ENCODE measurements at regions not wholly inside any gene's neighbourhood (a gene's known extent, or its start where the extent isn't known, plus 50 kb on each side); places are given as distances from the start of the nearest gene placed in this dataset.

- H3K4me3 ChIP-seq, result no peak overlapping the region
- H2AFZ ChIP-seq (replicated peaks), result no peak overlapping the region
- no peaks in the 10 kb centered on the region for H3K36me3 ChIP-seq
- H3K9me3 ChIP-seq (ENCODE audit: low read depth), result no peaks in the 10 kb centered on the region
- no peak overlapping the region for H3K27ac ChIP-seq
- no peaks in the 10 kb centered on the region for H3K27me3 ChIP-seq
- no peaks in the 10 kb centered on the region for H3K79me2 ChIP-seq (ENCODE audit: low read depth)
- peaks cover 3% of the 10 kb centered on the region for H3K27me3 Mint-ChIP-seq (ENCODE audit: insufficient read depth, low read depth)
- no peak overlapping the region for H3K27ac Mint-ChIP-seq
- H3K9me3 Mint-ChIP-seq, result no peaks in the 10 kb centered on the region
- H3K4me1 ChIP-seq, result peaks cover 7% of the 10 kb centered on the region
- no peaks in the 10 kb centered on the region for H3F3A ChIP-seq (ENCODE audit: low read depth)
- H3K36me3 Mint-ChIP-seq, result no peaks in the 10 kb centered on the region
- DNase-seq (ENCODE audit: low spot score), result no peak
- H4K20me1 ChIP-seq (ENCODE audit: low read depth), result no peaks in the 10 kb centered on the region
- H3K9ac ChIP-seq, result no peak overlapping the region
- no peak overlapping the region for H3K4me3 Mint-ChIP-seq
- TF ChIP-seq EZH2 (IDR thresholded peaks at IDR 0.05), result no peak
- TF ChIP-seq EZH2phosphoT487 (IDR thresholded peaks at IDR 0.05), result no peak
- no peak for TF ChIP-seq CTCF (IDR thresholded peaks at IDR 0.05)
- no peak overlapping the region for H3K4me2 ChIP-seq
- peaks cover 10% of the 10 kb centered on the region for H3K4me1 Mint-ChIP-seq
These were observed 65.2 kb upstream of the RALGPS2 start for GRCh38 chr1:178659789-178660208.

GRCh38 chr1:178660461-178660860 lies 64.6 kb upstream of the RALGPS2 start:
- H3K36me3 ChIP-seq, result no peaks in the 10 kb centered on the region
- no peak overlapping the region for H2AFZ ChIP-seq (replicated peaks)
- no peaks in the 10 kb centered on the region for H3K36me3 Mint-ChIP-seq
- peaks cover 10% of the 10 kb centered on the region for H3K4me1 Mint-ChIP-seq
- H3K4me2 ChIP-seq, result no peak overlapping the region
- no peak for DNase-seq (ENCODE audit: low spot score)
- H3K27me3 ChIP-seq, result no peaks in the 10 kb centered on the region
- H3K9me3 ChIP-seq (ENCODE audit: low read depth), result no peaks in the 10 kb centered on the region
- H3K4me3 ChIP-seq, result no peak overlapping the region
- H3K9me3 Mint-ChIP-seq, result no peaks in the 10 kb centered on the region
- no peak overlapping the region for H3K9ac ChIP-seq
- TF ChIP-seq EZH2phosphoT487 (IDR thresholded peaks at IDR 0.05), result no peak
- no peak for TF ChIP-seq EZH2 (IDR thresholded peaks at IDR 0.05)
- TF ChIP-seq CTCF (IDR thresholded peaks at IDR 0.05), result no peak
- no peak overlapping the region for H3K27ac ChIP-seq
- H3K4me1 ChIP-seq, result peaks cover 7% of the 10 kb centered on the region
- H3K27ac Mint-ChIP-seq, result no peak overlapping the region
- H3F3A ChIP-seq (ENCODE audit: low read depth), result no peaks in the 10 kb centered on the region
- no peaks in the 10 kb centered on the region for H3K79me2 ChIP-seq (ENCODE audit: low read depth)
- no peak overlapping the region for H3K4me3 Mint-ChIP-seq
- H3K27me3 Mint-ChIP-seq (ENCODE audit: insufficient read depth, low read depth), result peaks cover 3% of the 10 kb centered on the region
- no peaks in the 10 kb centered on the region for H4K20me1 ChIP-seq (ENCODE audit: low read depth)

- Histone ChIP-seq H3K4me2 (no peak overlapping the region), H3K36me3 (no peaks in the 10 kb centered on the region), H3K4me1 (peaks cover 7% of the 10 kb centered on the region), H2AFZ (replicated peaks) (no peak overlapping the region), H4K20me1 (ENCODE audit: low read depth) (no peaks in the 10 kb centered on the region), H3K9me3 (ENCODE audit: low read depth) (no peaks in the 10 kb centered on the region), H3F3A (ENCODE audit: low read depth) (no peaks in the 10 kb centered on the region), H3K79me2 (ENCODE audit: low read depth) (no peaks in the 10 kb centered on the region), H3K4me3 (no peak overlapping the region), H3K9ac (no peak overlapping the region), H3K27ac (no peak overlapping the region), H3K27me3 (no peaks in the 10 kb centered on the region)
- TF ChIP-seq EZH2 (IDR thresholded peaks at IDR 0.05), result no peak
- TF ChIP-seq EZH2phosphoT487 (IDR thresholded peaks at IDR 0.05), result no peak
- TF ChIP-seq CTCF (IDR thresholded peaks at IDR 0.05), result no peak
- Mint-ChIP-seq H3K36me3 (no peaks in the 10 kb centered on the region), H3K9me3 (no peaks in the 10 kb centered on the region), H3K4me1 (peaks cover 5% of the 10 kb centered on the region), H3K4me3 (no peak overlapping the region), H3K27ac (no peak overlapping the region), H3K27me3 (ENCODE audit: insufficient read depth, low read depth) (peaks cover 3% of the 10 kb centered on the region)
- no peak for DNase-seq (ENCODE audit: low spot score)
These were observed 60.8 kb upstream of the RALGPS2 start for GRCh38 chr1:178664278-178664677.
